ENCODE measurements at regions not wholly inside any gene's neighbourhood (a gene's known extent, or its start where the extent isn't known, plus 50 kb on each side); places are given as distances from the start of the nearest gene placed in this dataset.
A peak's percentile ranks its signal among the peaks of the same experiment; 100 is the strongest.

- Histone ChIP-seq H3K27me3 (no peaks in the 10 kb centered on the region), H3K9me3 (no peaks in the 10 kb centered on the region), H3K4me1 (no peaks in the 10 kb centered on the region), H3K27ac (no peak overlapping the region), H3K4me3 (no peak overlapping the region), H3K36me3 (no peaks in the 10 kb centered on the region)
- intact Hi-C loops (cut with DNase I): no loop called here
- TF ChIP-seq, protein P1, sequence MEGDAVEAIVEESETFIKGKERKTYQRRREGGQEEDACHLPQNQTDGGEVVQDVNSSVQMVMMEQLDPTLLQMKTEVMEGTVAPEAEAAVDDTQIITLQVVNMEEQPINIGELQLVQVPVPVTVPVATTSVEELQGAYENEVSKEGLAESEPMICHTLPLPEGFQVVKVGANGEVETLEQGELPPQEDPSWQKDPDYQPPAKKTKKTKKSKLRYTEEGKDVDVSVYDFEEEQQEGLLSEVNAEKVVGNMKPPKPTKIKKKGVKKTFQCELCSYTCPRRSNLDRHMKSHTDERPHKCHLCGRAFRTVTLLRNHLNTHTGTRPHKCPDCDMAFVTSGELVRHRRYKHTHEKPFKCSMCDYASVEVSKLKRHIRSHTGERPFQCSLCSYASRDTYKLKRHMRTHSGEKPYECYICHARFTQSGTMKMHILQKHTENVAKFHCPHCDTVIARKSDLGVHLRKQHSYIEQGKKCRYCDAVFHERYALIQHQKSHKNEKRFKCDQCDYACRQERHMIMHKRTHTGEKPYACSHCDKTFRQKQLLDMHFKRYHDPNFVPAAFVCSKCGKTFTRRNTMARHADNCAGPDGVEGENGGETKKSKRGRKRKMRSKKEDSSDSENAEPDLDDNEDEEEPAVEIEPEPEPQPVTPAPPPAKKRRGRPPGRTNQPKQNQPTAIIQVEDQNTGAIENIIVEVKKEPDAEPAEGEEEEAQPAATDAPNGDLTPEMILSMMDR (IDR thresholded peaks at IDR 0.05): no peak
- ATAC-seq (no peak), DNase-seq (no peak)
These were observed 334.8 kb downstream of the FGFR2 start for GRCh38 chr10:121263431-121263783.

GRCh38 chr10:121265360-121266123 is 332.7 kb downstream of the FGFR2 start:
- intact Hi-C loops (cut with DNase I): no loop called here
- ATAC-seq: peak; percentile 65

GRCh38 chr10:121266370-121266769 is 331.9 kb downstream of the FGFR2 start:
- TF ChIP-seq, protein P1 (IDR thresholded peaks at IDR 0.05): no peak
- no peak overlapping the region for H3K4me3 ChIP-seq
- DNase-seq: no peak
- intact Hi-C loops (cut with DNase I): no loop called here
- no peaks in the 10 kb centered on the region for H3K27me3 ChIP-seq
- H3K4me1 ChIP-seq: no peaks in the 10 kb centered on the region
- H3K9me3 ChIP-seq: no peaks in the 10 kb centered on the region
- no peak overlapping the region for H3K27ac ChIP-seq
- ATAC-seq: no peak
- H3K36me3 ChIP-seq: no peaks in the 10 kb centered on the region

More at GRCh38 chr10:121265360-121266123, 332.7 kb downstream of the FGFR2 start:
- Histone ChIP-seq H3K36me3 (no peaks in the 10 kb centered on the region), H3K9me3 (no peaks in the 10 kb centered on the region), H3K4me1 (no peaks in the 10 kb centered on the region), H3K27me3 (no peaks in the 10 kb centered on the region), H3K27ac (no peak overlapping the region), H3K4me3 (no peak overlapping the region)
- DNase-seq: no peak
- TF ChIP-seq, protein P1 (IDR thresholded peaks at IDR 0.05): no peak

DNA sequence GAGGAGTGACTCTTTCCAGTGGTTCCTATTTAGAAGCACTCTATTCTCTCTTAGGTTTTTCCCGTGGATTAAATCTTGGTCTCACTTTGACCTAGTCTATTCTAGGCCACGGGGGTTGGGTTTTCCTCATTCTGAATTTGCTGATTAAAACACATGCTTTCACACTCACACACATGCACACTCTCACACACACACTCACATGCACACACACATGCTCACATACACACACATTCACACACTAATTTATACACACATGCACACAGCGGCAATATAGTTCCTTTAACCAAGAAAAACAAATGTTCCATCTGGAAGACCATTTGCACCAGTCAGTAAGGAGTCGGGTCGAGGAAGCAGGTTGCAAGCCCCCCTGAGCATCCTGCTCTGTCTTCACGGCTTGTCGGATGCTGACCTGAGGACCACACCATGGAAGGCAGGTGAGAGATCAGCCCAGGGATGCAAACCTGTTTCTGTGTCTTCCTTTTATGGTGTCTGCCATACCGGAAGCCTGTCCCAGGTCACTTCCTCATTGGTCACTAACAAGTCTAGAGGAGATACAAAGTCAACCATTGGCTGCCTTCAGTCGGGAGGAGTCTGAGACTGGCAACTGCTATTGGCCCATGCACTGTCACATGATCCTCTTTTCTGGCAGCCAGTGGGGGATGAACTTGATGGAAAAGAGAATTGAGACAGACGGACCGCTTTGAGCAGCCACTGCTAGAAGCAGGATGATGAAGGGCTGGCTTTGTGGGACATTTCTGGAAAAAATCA is 330.8 kb downstream of the FGFR2 start:
- intact Hi-C loops (cut with DNase I): no loop called here
- ATAC-seq (no peak), DNase-seq (no peak)
- Histone ChIP-seq H3K27ac (no peak overlapping the region), H3K4me1 (no peaks in the 10 kb centered on the region), H3K4me3 (no peak overlapping the region), H3K27me3 (no peaks in the 10 kb centered on the region), H3K9me3 (no peaks in the 10 kb centered on the region), H3K36me3 (no peaks in the 10 kb centered on the region)
- TF ChIP-seq, protein P1 (IDR thresholded peaks at IDR 0.05): no peak

GRCh38 chr10:121268363-121268762 is 329.9 kb downstream of the FGFR2 start:
- Histone ChIP-seq H3K4me1 (no peaks in the 10 kb centered on the region), H3K9me3 (no peaks in the 10 kb centered on the region), H3K36me3 (no peaks in the 10 kb centered on the region), H3K27ac (no peak overlapping the region), H3K27me3 (no peaks in the 10 kb centered on the region), H3K4me3 (no peak overlapping the region)
- TF ChIP-seq, protein P1 (IDR thresholded peaks at IDR 0.05): no peak
- ATAC-seq (no peak), DNase-seq (no peak)
- intact Hi-C loops (cut with DNase I): no loop called here

Measured in upper lobe of right lung (tissue), 1 donor.